ENCODE measurements at regions not wholly inside any gene's neighbourhood (a gene's known extent, or its start where the extent isn't known, plus 50 kb on each side); places are given as distances from the start of the nearest gene placed in this dataset.

DNA sequence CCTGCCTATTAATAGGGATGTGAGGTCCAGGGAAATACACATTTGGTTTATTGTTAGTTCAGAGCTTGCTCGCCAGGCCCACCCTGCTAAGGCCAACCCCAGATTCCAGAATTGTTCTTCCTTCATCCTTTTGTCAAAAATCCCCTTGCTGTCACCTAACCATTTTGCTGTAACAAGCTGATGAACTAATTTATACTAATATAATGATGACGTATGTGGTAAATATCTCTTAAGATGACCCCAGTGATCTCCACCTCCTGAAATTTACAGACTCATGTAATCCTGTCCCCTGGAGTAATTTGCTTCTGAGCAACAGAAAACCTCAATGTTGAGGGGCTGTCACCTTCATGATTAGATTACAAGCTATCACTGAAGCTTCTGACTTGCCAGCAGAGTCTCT, 236.3 kb upstream of the N4BP1 start:
- H3K27me3 Mint-ChIP-seq = peaks cover 23% of the 10 kb centered on the region
- no peak for DNase-seq (ENCODE audit: extremely low spot score, unreplicated experiment)
- TF ChIP-seq, protein P1, sequence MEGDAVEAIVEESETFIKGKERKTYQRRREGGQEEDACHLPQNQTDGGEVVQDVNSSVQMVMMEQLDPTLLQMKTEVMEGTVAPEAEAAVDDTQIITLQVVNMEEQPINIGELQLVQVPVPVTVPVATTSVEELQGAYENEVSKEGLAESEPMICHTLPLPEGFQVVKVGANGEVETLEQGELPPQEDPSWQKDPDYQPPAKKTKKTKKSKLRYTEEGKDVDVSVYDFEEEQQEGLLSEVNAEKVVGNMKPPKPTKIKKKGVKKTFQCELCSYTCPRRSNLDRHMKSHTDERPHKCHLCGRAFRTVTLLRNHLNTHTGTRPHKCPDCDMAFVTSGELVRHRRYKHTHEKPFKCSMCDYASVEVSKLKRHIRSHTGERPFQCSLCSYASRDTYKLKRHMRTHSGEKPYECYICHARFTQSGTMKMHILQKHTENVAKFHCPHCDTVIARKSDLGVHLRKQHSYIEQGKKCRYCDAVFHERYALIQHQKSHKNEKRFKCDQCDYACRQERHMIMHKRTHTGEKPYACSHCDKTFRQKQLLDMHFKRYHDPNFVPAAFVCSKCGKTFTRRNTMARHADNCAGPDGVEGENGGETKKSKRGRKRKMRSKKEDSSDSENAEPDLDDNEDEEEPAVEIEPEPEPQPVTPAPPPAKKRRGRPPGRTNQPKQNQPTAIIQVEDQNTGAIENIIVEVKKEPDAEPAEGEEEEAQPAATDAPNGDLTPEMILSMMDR (conservative IDR thresholded peaks at IDR 0.05) = no peak
- H3K27ac Mint-ChIP-seq = no peak overlapping the region
- no peaks in the 10 kb centered on the region for H3K36me3 Mint-ChIP-seq
- H3K9me3 Mint-ChIP-seq = no peaks in the 10 kb centered on the region
- H3K4me3 Mint-ChIP-seq = no peak overlapping the region
- no peaks in the 10 kb centered on the region for H3K4me1 Mint-ChIP-seq (ENCODE audit: unreplicated experiment)

DNA sequence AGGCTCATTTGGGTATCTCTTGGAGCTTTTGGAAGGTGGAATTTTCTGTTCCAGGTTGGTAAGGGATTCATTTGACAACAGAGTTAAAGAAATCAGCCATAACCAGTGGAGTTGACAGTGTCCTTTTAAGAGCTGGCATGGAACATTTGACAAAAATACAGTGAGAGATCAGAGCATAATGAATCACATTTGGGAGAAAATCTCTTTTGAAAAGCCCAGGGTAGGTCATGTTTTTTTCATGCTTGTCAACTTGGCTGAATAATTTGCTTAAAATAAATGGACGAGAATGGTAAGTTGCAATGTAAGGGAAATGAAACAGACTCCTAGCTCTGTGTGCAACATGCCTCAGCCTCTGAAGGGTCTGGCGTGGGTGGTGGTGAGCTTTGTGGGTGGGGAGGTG, 235.3 kb upstream of the N4BP1 start:
- Mint-ChIP-seq H3K9me3 (no peaks in the 10 kb centered on the region), H3K27ac (no peak overlapping the region), H3K4me3 (no peak overlapping the region), H3K27me3 (peaks cover 26% of the 10 kb centered on the region), H3K36me3 (no peaks in the 10 kb centered on the region), H3K4me1 (ENCODE audit: unreplicated experiment) (no peaks in the 10 kb centered on the region)
- TF ChIP-seq, protein P1 (conservative IDR thresholded peaks at IDR 0.05) = no peak
- DNase-seq (ENCODE audit: extremely low spot score, unreplicated experiment) = no peak

DNA sequence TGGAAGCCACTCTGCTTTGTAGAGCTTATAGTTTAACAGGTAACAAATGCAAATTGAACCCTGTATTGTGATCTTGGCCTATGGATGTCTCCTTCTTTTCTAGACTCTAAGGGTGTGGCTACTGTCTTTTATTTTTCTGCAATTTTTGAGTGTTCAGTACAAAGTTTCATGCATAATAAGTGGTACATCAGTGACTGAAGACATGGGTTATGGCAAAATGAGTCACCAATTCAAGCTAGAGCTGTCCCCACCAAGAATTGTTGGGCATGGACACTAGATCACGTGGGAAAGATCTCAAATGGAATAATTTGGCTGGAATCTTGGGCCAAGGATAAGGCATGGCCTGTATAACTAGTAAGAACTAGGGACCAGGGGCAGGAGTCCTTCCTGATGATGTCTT, 228.4 kb upstream of the N4BP1 start:
- Mint-ChIP-seq H3K27me3 (peaks cover 19% of the 10 kb centered on the region), H3K27ac (no peak overlapping the region), H3K9me3 (no peaks in the 10 kb centered on the region), H3K4me3 (no peak overlapping the region), H3K36me3 (no peaks in the 10 kb centered on the region), H3K4me1 (ENCODE audit: unreplicated experiment) (no peaks in the 10 kb centered on the region)
- TF ChIP-seq, protein P1 (conservative IDR thresholded peaks at IDR 0.05) = no peak
- DNase-seq (ENCODE audit: extremely low spot score, unreplicated experiment) = no peak

DNA sequence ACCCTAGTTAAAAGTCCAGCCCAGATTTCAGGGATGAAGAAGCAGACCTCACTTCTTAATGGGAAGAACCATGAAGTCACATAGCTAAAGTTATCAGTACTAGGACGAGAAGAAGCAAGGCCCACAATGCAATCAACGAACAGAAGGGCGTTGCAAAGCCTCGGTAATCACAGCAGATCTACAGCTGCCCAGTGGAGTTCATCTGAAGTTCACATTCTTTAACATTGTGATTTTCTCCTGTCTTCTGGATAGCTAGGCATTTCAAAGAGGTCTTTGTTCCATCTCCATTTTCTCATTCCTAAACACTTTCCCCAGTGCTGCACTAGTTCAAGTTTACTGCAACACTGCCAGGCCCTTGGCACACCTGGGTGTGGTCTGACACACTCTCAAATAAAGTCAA, 226.7 kb upstream of the N4BP1 start:
- Mint-ChIP-seq H3K4me3 (no peak overlapping the region), H3K27ac (no peak overlapping the region), H3K9me3 (no peaks in the 10 kb centered on the region), H3K27me3 (peaks cover 9% of the 10 kb centered on the region), H3K36me3 (no peaks in the 10 kb centered on the region), H3K4me1 (ENCODE audit: unreplicated experiment) (no peaks in the 10 kb centered on the region)
- no peak for DNase-seq (ENCODE audit: extremely low spot score, unreplicated experiment)
- TF ChIP-seq, protein P1 (conservative IDR thresholded peaks at IDR 0.05) = no peak

DNA sequence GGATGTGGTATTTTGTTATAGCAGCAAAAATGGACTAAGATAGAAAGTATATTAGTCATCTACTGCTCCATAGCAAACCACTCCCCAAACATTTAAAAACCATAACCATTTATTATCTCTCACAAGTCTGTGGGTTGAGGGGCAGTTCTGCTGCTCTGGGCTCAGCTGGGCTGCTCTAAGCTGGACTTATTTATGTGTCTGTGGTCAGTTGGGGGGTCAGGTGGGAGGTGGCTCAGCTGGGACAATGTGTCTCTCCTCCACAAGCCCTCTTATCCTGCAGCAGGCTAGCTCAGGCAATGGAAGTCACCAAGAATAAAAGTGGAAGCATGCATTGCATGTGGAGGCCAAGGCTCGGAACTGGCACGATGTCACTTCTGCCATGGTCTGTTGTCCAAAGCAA, 226.1 kb upstream of the N4BP1 start:
- Mint-ChIP-seq H3K9me3 (no peaks in the 10 kb centered on the region), H3K27ac (no peak overlapping the region), H3K36me3 (no peaks in the 10 kb centered on the region), H3K4me3 (no peak overlapping the region), H3K4me1 (ENCODE audit: unreplicated experiment) (peaks cover 4% of the 10 kb centered on the region), H3K27me3 (peaks cover 8% of the 10 kb centered on the region)
- TF ChIP-seq, protein P1 (conservative IDR thresholded peaks at IDR 0.05) = no peak
- DNase-seq (ENCODE audit: extremely low spot score, unreplicated experiment) = no peak

DNA sequence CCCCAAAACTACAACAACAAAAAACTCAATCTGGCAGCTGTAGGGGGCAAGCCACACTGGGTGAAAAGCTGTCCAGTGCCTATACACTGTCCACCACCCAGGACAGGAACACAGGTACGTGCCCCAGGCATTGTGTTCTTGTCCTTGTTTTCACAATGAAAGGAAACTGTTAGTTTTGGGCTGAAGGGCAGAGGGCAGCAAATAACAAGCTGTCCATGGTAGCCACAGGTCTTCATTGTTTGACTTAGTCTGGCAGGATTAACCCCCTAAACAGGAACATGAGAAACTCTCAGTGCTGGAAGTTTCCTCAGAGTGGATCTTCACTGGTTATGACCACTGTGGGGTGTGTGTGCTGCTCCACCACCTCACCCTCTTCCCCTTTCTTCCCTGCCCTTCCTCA, 224.6 kb upstream of the N4BP1 start:
- no peak for DNase-seq (ENCODE audit: extremely low spot score, unreplicated experiment)
- peaks cover 6% of the 10 kb centered on the region for H3K27me3 Mint-ChIP-seq
- TF ChIP-seq, protein P1 (conservative IDR thresholded peaks at IDR 0.05) = no peak
- H3K9me3 Mint-ChIP-seq = no peaks in the 10 kb centered on the region
- no peak overlapping the region for H3K4me3 Mint-ChIP-seq
- H3K36me3 Mint-ChIP-seq = no peaks in the 10 kb centered on the region
- H3K27ac Mint-ChIP-seq = no peak overlapping the region
- peaks cover 4% of the 10 kb centered on the region for H3K4me1 Mint-ChIP-seq (ENCODE audit: unreplicated experiment)

Data from type B pancreatic cell (in vitro differentiated cells).